SW480 (cell line): ENCODE measurements at regions not wholly inside any gene's neighbourhood (a gene's known extent, or its start where the extent isn't known, plus 50 kb on each side); places are given as distances from the start of the nearest gene placed in this dataset.

Source experiments
- DNase-seq: peaks from one replicate; pipeline ENCODE4 v3.0.0-alpha.2; 2016; ENCODE audit warnings: low spot score

- DNase-seq, result no peak
These were observed 206.3 kb upstream of the CHRNA7 start for GRCh38 chr15:31824024-31824423.

GRCh38 chr15:31828594-31828993 lies 201.7 kb upstream of the CHRNA7 start:
- no peak for DNase-seq

- no peak for DNase-seq
These were observed 199.7 kb upstream of the CHRNA7 start for GRCh38 chr15:31830591-31830990.

- no peak for DNase-seq
These were observed 198.7 kb upstream of the CHRNA7 start for GRCh38 chr15:31831596-31831995.

GRCh38 chr15:31834654-31835053 lies 195.7 kb upstream of the CHRNA7 start:
- no peak for DNase-seq

GRCh38 chr15:31839388-31839787 lies 190.9 kb upstream of the CHRNA7 start:
- no peak for DNase-seq

- peak; percentile 79 for DNase-seq
These were observed 189.4 kb upstream of the CHRNA7 start for GRCh38 chr15:31840849-31841476.

- DNase-seq, result no peak
These were observed 187.7 kb upstream of the CHRNA7 start for GRCh38 chr15:31842532-31843195.

- DNase-seq, result no peak
These were observed 186.8 kb upstream of the CHRNA7 start for GRCh38 chr15:31843426-31844055.

- DNase-seq, result no peak
These were observed 184.5 kb upstream of the CHRNA7 start for GRCh38 chr15:31845791-31846190.

GRCh38 chr15:31847961-31848360 lies 182.4 kb upstream of the CHRNA7 start:
- no peak for DNase-seq

- no peak for DNase-seq
These were observed 181.7 kb upstream of the CHRNA7 start for GRCh38 chr15:31848621-31849020.

GRCh38 chr15:31852933-31853799 lies 177.1 kb upstream of the CHRNA7 start:
- DNase-seq, result no peak

GRCh38 chr15:31856581-31856980 lies 173.7 kb upstream of the CHRNA7 start:
- DNase-seq, result no peak

GRCh38 chr15:31857194-31857593 lies 173.1 kb upstream of the CHRNA7 start:
- no peak for DNase-seq

- no peak for DNase-seq
These were observed 172.3 kb upstream of the CHRNA7 start for GRCh38 chr15:31858026-31858425.

GRCh38 chr15:31866248-31866647 lies 164.1 kb upstream of the CHRNA7 start:
- no peak for DNase-seq

- DNase-seq, result peak; percentile 52
These were observed 162.5 kb upstream of the CHRNA7 start for GRCh38 chr15:31867536-31868442.

GRCh38 chr15:31869686-31870307 lies 160.5 kb upstream of the CHRNA7 start:
- peak; percentile 7 for DNase-seq

GRCh38 chr15:31870328-31871165 lies 159.8 kb upstream of the CHRNA7 start, which contains the start of gene OTUD7A:
Gene OTUD7A (minus strand): TSS chr15:31870673.
- DNase-seq, result peak; percentile 81
